PC-3 (cell line): ENCODE measurements at regions not wholly inside any gene's neighbourhood (a gene's known extent, or its start where the extent isn't known, plus 50 kb on each side); places are given as distances from the start of the nearest gene placed in this dataset.

ENCODE experiments used
- ATAC-seq: fragments of 200-7000 bp; cut with Tn5 transposase; 2 replicates; pipeline ENCODE4 v1.9.1; 2020; ENCODE audit warnings: mild to moderate bottlenecking, moderate library complexity
- BruUV-seq: library from RNA; stranded (reverse); fragments of 400-500 nt; replicated peaks from 2 replicates; lab custom pipeline; 2021; lab: Mats Ljungman, UMichigan
- CTCF ChIA-PET: fragments of 300-600 bp; sonication (Branson Sonifier 250); formaldehyde crosslinking; loops from one replicate; lab custom pipeline; 2022; ENCODE audit warnings: antibody characterized with exemption; lab: Charles Lee
- POLR2A ChIA-PET: fragments of 300-600 bp; sonication (Branson Sonifier 250); formaldehyde crosslinking; loops from one replicate; lab custom pipeline; 2022; ENCODE audit warnings: antibody characterized with exemption; ENCODE audit not compliant: unreplicated experiment; lab: Charles Lee
- DNase-seq: peaks from one replicate; pipeline ENCODE4 v3.0.0-alpha.2; 2015
- H2AFZ ChIP-seq: fragments of 300-600 bp; sonication (generic); 2 replicates; pipeline ENCODE4 v1.6.0; 2016; ENCODE audit warnings: antibody characterized with exemption, low read length
- H3F3A ChIP-seq: fragments of 300-600 bp; sonication (generic); one replicate; pipeline ENCODE4 v1.6.0; 2017; ENCODE audit warnings: antibody characterized with exemption, low read length, control low read depth, mild to moderate bottlenecking; ENCODE audit not compliant: unreplicated experiment
- H3K27ac ChIP-seq: fragments of 300-600 bp; sonication (generic); 2 replicates; pipeline ENCODE4 v1.5.1; 2016; ENCODE audit warnings: mild to moderate bottlenecking, low read length
- H3K27me3 ChIP-seq: fragments of 300-600 bp; sonication (generic); 2 replicates; pipeline ENCODE4 v1.6.1; 2016; ENCODE audit warnings: low read length, mixed read lengths
- H3K36me3 ChIP-seq: fragments of 300-600 bp; sonication (generic); 2 replicates; pipeline ENCODE4 v1.6.1; 2016; ENCODE audit warnings: low read depth, mixed run types, low read length, mixed read lengths
- H3K4me1 ChIP-seq: fragments of 300-600 bp; sonication (generic); 2 replicates; pipeline ENCODE4 v1.5.1; 2016; ENCODE audit warnings: low read length; ENCODE audit not compliant: insufficient read depth
- H3K4me2 ChIP-seq: fragments of 300-600 bp; sonication (generic); 2 replicates; pipeline ENCODE4 v1.6.0; 2016; ENCODE audit warnings: low read length
- H3K4me3 ChIP-seq: fragments of 300-600 bp; sonication (generic); 2 replicates; pipeline ENCODE4 v1.5.1; 2016; ENCODE audit warnings: mild to moderate bottlenecking, low read length, mixed read lengths
- H3K79me2 ChIP-seq: fragments of 300-600 bp; sonication (generic); 2 replicates; pipeline ENCODE4 v1.6.1; 2017; ENCODE audit warnings: low read length, mixed read lengths
- H3K9ac ChIP-seq: fragments of 300-600 bp; sonication (generic); 2 replicates; pipeline ENCODE4 v1.6.0; 2016; ENCODE audit warnings: mild to moderate bottlenecking, low read length
- H3K9me2 ChIP-seq: fragments of 300-600 bp; sonication (generic); replicated peaks from 2 replicates; pipeline ENCODE4 v1.6.1; 2016; ENCODE audit warnings: mixed run types, low read length, mixed read lengths
- H3K9me3 ChIP-seq: fragments of 300-600 bp; sonication (generic); 2 replicates; pipeline ENCODE4 v1.6.1; 2016; ENCODE audit warnings: low read length, mixed read lengths
- H4K20me1 ChIP-seq: fragments of 300-600 bp; sonication (generic); 2 replicates; pipeline ENCODE4 v1.6.1; 2016; ENCODE audit warnings: low read length, mixed read lengths
- EZH2 ChIP-seq: fragments of 300-600 bp; sonication (generic); IDR thresholded peaks from one replicate; pipeline ENCODE4 v1.6.1; 2017; ENCODE audit warnings: antibody characterized with exemption, mild to moderate bottlenecking, low read length; ENCODE audit not compliant: unreplicated experiment
- EZH2phosphoT487 ChIP-seq: fragments of 300-600 bp; sonication (generic); IDR thresholded peaks from 2 replicates; pipeline ENCODE4 v1.6.1; 2018; ENCODE audit warnings: mild to moderate bottlenecking, antibody characterized with exemption, low read length, borderline replicate concordance
- intact Hi-C: fragments of 100-400 bp; cut with micrococcal nuclease; formaldehyde crosslinking; loops from 2 replicates; pipeline ENCODE4 v1.9.0; 2023
- TF ChIP-seq, protein P1 (sequence below): fragments of 300-600 bp; sonication (generic); conservative IDR thresholded peaks from 2 replicates; pipeline ENCODE4 v1.5.1; 2017; ENCODE audit warnings: antibody characterized with exemption, low read depth, mild to moderate bottlenecking, low read length

DNA sequence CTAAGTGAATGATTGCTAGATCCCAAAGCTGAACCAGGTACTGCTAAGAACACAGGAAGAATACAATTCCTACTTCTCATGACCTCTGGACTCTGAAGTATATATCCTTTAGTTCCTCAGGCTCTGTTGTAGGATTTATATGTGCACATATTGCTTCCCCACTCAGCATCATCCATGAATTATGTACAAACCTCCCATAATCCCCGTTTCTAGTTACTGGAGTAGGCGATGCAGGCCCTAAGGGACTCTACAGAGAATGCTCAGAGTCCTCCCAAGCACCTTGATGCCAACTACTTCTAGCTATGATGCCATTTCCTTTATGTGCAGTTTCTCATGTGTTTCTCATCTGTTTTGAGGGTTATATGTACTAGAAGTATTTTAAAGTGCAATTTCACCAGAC lies 154.9 kb upstream of the EPHA7 start:
- no peaks in the 10 kb centered on the region for H3K9me3 ChIP-seq
- H3K27ac ChIP-seq, result no peak overlapping the region
- no peak for TF ChIP-seq EZH2phosphoT487
- TF ChIP-seq, protein P1, sequence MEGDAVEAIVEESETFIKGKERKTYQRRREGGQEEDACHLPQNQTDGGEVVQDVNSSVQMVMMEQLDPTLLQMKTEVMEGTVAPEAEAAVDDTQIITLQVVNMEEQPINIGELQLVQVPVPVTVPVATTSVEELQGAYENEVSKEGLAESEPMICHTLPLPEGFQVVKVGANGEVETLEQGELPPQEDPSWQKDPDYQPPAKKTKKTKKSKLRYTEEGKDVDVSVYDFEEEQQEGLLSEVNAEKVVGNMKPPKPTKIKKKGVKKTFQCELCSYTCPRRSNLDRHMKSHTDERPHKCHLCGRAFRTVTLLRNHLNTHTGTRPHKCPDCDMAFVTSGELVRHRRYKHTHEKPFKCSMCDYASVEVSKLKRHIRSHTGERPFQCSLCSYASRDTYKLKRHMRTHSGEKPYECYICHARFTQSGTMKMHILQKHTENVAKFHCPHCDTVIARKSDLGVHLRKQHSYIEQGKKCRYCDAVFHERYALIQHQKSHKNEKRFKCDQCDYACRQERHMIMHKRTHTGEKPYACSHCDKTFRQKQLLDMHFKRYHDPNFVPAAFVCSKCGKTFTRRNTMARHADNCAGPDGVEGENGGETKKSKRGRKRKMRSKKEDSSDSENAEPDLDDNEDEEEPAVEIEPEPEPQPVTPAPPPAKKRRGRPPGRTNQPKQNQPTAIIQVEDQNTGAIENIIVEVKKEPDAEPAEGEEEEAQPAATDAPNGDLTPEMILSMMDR, result no peak
- no TSS peak for BruUV-seq
- H3K4me2 ChIP-seq, result no peak overlapping the region
- ChIA-PET POLR2A (no interaction called here), CTCF (no interaction called here)
- H3K4me3 ChIP-seq, result no peak overlapping the region
- no peaks in the 10 kb centered on the region for H3K4me1 ChIP-seq
- ATAC-seq (no peak), DNase-seq (no peak)
- no peaks in the 10 kb centered on the region for H3K36me3 ChIP-seq
- no peak overlapping the region for H3K9ac ChIP-seq
- H3K79me2 ChIP-seq, result no peaks in the 10 kb centered on the region
- H3K27me3 ChIP-seq, result no peaks in the 10 kb centered on the region
- intact Hi-C loops, result no loop called here
- no peak overlapping the region for H2AFZ ChIP-seq
- no peaks in the 10 kb centered on the region for H3F3A ChIP-seq
- H4K20me1 ChIP-seq, result no peaks in the 10 kb centered on the region
- H3K9me2 ChIP-seq, result no peaks in the 10 kb centered on the region

DNA sequence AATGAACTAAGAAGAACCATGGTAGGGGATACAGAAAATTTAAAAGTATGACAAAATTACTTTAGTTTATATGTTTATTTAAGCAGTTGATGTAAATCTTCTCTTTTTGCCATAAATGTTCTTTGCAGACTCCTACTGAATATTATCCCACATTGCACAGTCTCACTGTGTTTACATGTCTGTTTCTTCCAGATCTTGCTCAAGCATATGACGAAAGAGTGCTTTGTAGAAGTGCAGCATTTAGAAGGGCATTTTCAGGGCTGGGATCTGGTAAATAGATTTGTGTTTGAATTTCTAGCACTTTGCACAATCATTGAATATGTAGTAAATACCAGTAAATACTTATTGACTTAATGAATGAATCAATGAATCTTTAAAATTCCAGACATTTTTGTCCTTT lies 152.0 kb upstream of the EPHA7 start:
- ChIA-PET CTCF (no interaction called here), POLR2A (no interaction called here)
- TF ChIP-seq, protein P1, result no peak
- no peak for TF ChIP-seq EZH2phosphoT487
- TF ChIP-seq EZH2, result no peak
- no peak overlapping the region for H3K4me2 ChIP-seq
- no peak for DNase-seq
- no peaks in the 10 kb centered on the region for H4K20me1 ChIP-seq
- intact Hi-C loops, result no loop called here
- no peak overlapping the region for H2AFZ ChIP-seq
- no peaks in the 10 kb centered on the region for H3K36me3 ChIP-seq
- BruUV-seq, result no TSS peak
- H3K9me2 ChIP-seq, result no peaks in the 10 kb centered on the region
- no peaks in the 10 kb centered on the region for H3K79me2 ChIP-seq
- H3K27ac ChIP-seq, result no peak overlapping the region
- no peaks in the 10 kb centered on the region for H3F3A ChIP-seq
- H3K9me3 ChIP-seq, result no peaks in the 10 kb centered on the region
- H3K27me3 ChIP-seq, result no peaks in the 10 kb centered on the region
- no peak overlapping the region for H3K9ac ChIP-seq
- no peak overlapping the region for H3K4me3 ChIP-seq
- no peaks in the 10 kb centered on the region for H3K4me1 ChIP-seq
- ATAC-seq, result no peak

DNA sequence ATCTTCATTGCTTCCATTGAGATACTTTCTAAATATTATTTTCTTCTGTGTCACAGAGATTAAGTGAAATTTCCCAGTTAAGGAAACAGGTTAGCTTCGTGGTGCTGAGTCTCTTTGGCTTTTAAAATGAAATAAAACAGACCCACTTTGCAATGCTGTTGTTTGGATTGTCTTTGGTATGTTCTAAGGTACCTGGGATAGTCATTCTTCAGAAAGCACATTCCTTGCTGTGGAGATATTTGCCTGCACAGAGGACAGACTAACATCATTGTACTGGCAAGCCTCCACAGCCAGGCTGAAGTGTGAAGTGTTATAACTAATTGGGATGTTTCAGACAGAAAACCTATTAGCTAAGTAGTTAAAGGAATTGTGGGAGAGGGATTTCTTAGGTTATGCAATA lies 148.8 kb upstream of the EPHA7 start:
- Histone ChIP-seq H3K27ac (no peak overlapping the region), H2AFZ (no peak overlapping the region), H3F3A (no peaks in the 10 kb centered on the region), H3K4me3 (no peak overlapping the region), H3K36me3 (no peaks in the 10 kb centered on the region), H3K79me2 (no peaks in the 10 kb centered on the region), H4K20me1 (no peaks in the 10 kb centered on the region), H3K9ac (no peak overlapping the region), H3K27me3 (no peaks in the 10 kb centered on the region), H3K4me2 (no peak overlapping the region), H3K4me1 (no peaks in the 10 kb centered on the region), H3K9me3 (no peaks in the 10 kb centered on the region), H3K9me2 (no peaks in the 10 kb centered on the region)
- CTCF ChIA-PET, result no interaction called here
- intact Hi-C loops, result no loop called here
- ATAC-seq (no peak), DNase-seq (no peak)
- POLR2A ChIA-PET, result no interaction called here
- TF ChIP-seq, protein P1, result no peak
- no peak for TF ChIP-seq EZH2phosphoT487
- TF ChIP-seq EZH2, result no peak
- BruUV-seq, result no TSS peak
